ENCODE measurements at regions not wholly inside any gene's neighbourhood (a gene's known extent, or its start where the extent isn't known, plus 50 kb on each side); places are given as distances from the start of the nearest gene placed in this dataset.

- TF ChIP-seq, protein P1, sequence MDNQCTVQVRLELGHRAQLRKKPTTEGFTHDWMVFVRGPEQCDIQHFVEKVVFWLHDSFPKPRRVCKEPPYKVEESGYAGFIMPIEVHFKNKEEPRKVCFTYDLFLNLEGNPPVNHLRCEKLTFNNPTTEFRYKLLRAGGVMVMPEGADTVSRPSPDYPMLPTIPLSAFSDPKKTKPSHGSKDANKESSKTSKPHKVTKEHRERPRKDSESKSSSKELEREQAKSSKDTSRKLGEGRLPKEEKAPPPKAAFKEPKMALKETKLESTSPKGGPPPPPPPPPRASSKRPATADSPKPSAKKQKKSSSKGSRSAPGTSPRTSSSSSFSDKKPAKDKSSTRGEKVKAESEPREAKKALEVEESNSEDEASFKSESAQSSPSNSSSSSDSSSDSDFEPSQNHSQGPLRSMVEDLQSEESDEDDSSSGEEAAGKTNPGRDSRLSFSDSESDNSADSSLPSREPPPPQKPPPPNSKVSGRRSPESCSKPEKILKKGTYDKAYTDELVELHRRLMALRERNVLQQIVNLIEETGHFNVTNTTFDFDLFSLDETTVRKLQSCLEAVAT (IDR thresholded peaks at IDR 0.05): no peak
- TF ChIP-seq DPF2 (IDR thresholded peaks at IDR 0.05) (no peak), CBX5 (IDR thresholded peaks at IDR 0.05; ENCODE audit: low read depth) (no peak), CTCF (IDR thresholded peaks at IDR 0.05 in 2 of 3, conservative IDR thresholded peaks at IDR 0.05 in 1 of 3; ENCODE audit: control insufficient read depth in 2 of 3, extremely low read depth in 1 of 3, insufficient read depth in 1 of 3, low read depth in 3 of 3, low read length in 3 of 3) (no peak), KAT2A (conservative IDR thresholded peaks at IDR 0.05; ENCODE audit: control insufficient read depth, low read depth, low read length) (no peak), RAD21 (IDR thresholded peaks at IDR 0.05; ENCODE audit: insufficient read depth, low read depth, low read length) (no peak), MEF2A (IDR thresholded peaks at IDR 0.05; ENCODE audit: insufficient read depth, low read depth, low read length) (no peak), POLR2A (IDR thresholded peaks at IDR 0.05; ENCODE audit: low read depth, low read length) (no peak), POLR2AphosphoS5 (IDR thresholded peaks at IDR 0.05; ENCODE audit: low read length) (no peak)
Observed at GRCh38 chr4:137621056-137621455, 88.8 kb upstream of the PCDH18 start.

Measured in GM12878 (cell line).